K562 (cell line): ENCODE measurements at regions not wholly inside any gene's neighbourhood (a gene's known extent, or its start where the extent isn't known, plus 50 kb on each side); places are given as distances from the start of the nearest gene placed in this dataset.
A peak's percentile ranks its signal among the peaks of the same experiment; 100 is the strongest.

Experiments used
- CHD7 ChIP-seq: fragments of 200-600 bp; sonication (generic); IDR thresholded peaks from one replicate; pipeline ENCODE4 v1.6.1; 2012; ENCODE audit warnings: mild to moderate bottlenecking, low read depth, low read length, inconsistent platforms
- DNMT1 ChIP-seq: fragments of 450-650 bp; IDR thresholded peaks from 2 replicates; pipeline ENCODE4 v1.6.1; 2016; ENCODE audit warnings: antibody characterized with exemption, mild to moderate bottlenecking
- FOXO4 ChIP-seq: fragments of 450-650 bp; formaldehyde crosslinking; IDR thresholded peaks from 2 replicates; pipeline ENCODE4 v1.4.0; 2020; ENCODE audit warnings: mild to moderate bottlenecking, moderate library complexity
- KLF6 ChIP-seq: fragments of 250-450 bp; sonication (Bioruptor Pico); IDR thresholded peaks from 2 replicates; pipeline ENCODE4 v1.4.0; 2020; ENCODE audit warnings: mild to moderate bottlenecking, moderate library complexity, borderline replicate concordance
- MXI1 ChIP-seq: IDR thresholded peaks from 2 replicates; pipeline ENCODE4 v1.6.1; 2011; ENCODE audit warnings: low read depth, mild to moderate bottlenecking, improper control_type of control experiment, low read length
- NFIX ChIP-seq: fragments of 250-450 bp; sonication (Bioruptor Pico); IDR thresholded peaks from 2 replicates; pipeline ENCODE4 v1.4.0; 2020; ENCODE audit warnings: low read depth, mild to moderate bottlenecking, moderate library complexity
- NFXL1 ChIP-seq: fragments of 450-650 bp; formaldehyde crosslinking; IDR thresholded peaks from 2 replicates; pipeline ENCODE4 v1.4.0; 2021; ENCODE audit warnings: mild to moderate bottlenecking
- SMAD1 ChIP-seq: fragments of 150-350 bp; IDR thresholded peaks from 2 replicates; pipeline ENCODE4 v1.6.1; 2014; ENCODE audit warnings: low read length, low read depth; ENCODE audit not compliant: partially characterized antibody
- TRIM24 ChIP-seq, 2 experiments: fragments of 450-650 bp; IDR thresholded peaks; 2 replicates each; pipeline ENCODE4 v1.6.1; 2016
- TRIM25 ChIP-seq: fragments of 450-650 bp; IDR thresholded peaks from 2 replicates; pipeline ENCODE4 v1.7.0; 2016; ENCODE audit warnings: borderline replicate concordance
- ZNF583 ChIP-seq: fragments of 250-450 bp; sonication (Bioruptor Pico); IDR thresholded peaks from 2 replicates; pipeline ENCODE4 v1.4.0; 2020
- TF ChIP-seq, protein P1 (sequence below), 2 experiments: fragments of 450-650 bp in 1 of 2; sonication (generic) in 1 of 2; formaldehyde crosslinking in 1 of 2; IDR thresholded peaks in 1 of 2; conservative IDR thresholded peaks in 1 of 2; 2 replicates each; pipeline versions ENCODE4 v1.6.1 to v1.8.1; 2016 to 2023; ENCODE audit warnings: mild to moderate bottlenecking in 2 of 2, moderate library complexity in 2 of 2, inconsistent platforms in 1 of 2, missing genetic modification reagents in 1 of 2

DNA sequence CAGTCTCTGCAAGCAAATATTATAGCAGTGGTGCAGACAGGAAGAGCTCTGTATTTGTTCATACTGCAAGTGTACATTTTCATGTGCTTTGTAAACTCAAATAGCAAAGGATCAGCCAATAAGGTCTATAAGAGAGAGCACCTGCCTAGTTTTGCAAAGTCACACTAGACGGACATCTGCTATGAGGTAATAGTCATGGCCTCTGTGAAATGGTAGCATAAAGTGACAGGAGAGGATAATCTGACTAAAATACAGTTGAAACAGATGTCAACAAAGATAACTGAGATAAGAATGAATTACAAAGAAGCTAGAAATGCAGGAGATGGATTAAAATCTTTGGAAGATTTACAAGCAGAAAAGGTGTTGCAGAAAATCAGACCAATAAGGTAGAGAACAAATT is 70.6 kb upstream of the SPON1 start (continued):
- TF ChIP-seq CHD7 = no peak
- TF ChIP-seq FOXO4 (CRISPR knock-in tag) = no peak
- TF ChIP-seq TRIM24 (IDR thresholded peaks at IDR 0.05) = peak; percentile 43 to 53; a peak in 1 of 4 replicates
- no peak for TF ChIP-seq MXI1
- TF ChIP-seq DNMT1 = no peak
- no peak for TF ChIP-seq NFIX (CRISPR knock-in tag)
- TF ChIP-seq SMAD1 = no peak
- TF ChIP-seq, protein P1, sequence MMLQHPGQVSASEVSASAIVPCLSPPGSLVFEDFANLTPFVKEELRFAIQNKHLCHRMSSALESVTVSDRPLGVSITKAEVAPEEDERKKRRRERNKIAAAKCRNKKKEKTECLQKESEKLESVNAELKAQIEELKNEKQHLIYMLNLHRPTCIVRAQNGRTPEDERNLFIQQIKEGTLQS (IDR thresholded peaks at IDR 0.05) = no peak
- TF ChIP-seq, protein P1 (CRISPR knock-in tag; conservative IDR thresholded peaks at IDR 0.05) = no peak
- TF ChIP-seq ZNF583 (CRISPR knock-in tag) = no peak
- no peak for TF ChIP-seq NFXL1 (CRISPR knock-in tag)
- TF ChIP-seq KLF6 (CRISPR knock-in tag) = no peak
- no peak for TF ChIP-seq TRIM25
